ENCODE measurements at regions not wholly inside any gene's neighbourhood (a gene's known extent, or its start where the extent isn't known, plus 50 kb on each side); places are given as distances from the start of the nearest gene placed in this dataset.
A peak's percentile ranks its signal among the peaks of the same experiment; 100 is the strongest.

DNA sequence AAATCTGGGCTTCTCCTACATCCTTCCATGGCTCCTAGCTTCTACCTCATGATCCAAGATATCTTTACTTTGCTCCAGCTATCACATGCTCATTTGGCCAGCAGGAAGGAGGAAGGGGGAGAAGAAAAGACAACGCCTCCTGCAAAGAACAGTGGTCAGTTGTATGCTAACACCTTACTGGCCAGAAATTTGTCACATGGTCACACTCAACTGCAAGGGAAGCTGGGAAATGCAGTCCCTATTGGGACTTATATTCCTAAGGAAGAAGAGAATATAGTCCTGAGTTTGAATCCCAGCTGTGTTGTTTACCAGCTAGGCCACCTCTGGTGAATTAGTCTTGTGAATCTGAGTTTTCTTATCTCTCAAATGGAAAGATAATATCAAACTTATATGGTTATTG is 272.0 kb downstream of the BLID start:
- DNase-seq = no peak

DNA sequence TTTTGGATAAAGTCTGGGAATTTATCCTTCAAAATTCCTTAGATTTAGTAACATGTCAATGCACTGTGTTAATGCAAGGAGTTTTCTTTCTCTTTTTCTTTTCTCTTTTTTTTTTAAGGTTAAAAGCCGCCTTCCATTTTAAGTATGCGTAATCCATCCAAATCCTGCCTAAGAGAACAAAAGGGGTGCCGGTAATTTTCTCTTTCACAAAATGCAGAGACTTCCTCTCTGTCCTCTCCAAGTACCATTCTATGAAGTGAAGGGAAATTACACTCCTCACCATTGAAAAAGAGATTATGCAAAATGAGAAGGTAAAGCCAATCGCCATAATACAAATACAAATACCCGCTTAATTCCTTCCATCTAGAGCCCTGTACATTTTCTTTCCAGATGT is 273.8 kb downstream of the BLID start:
- DNase-seq = no peak

DNA sequence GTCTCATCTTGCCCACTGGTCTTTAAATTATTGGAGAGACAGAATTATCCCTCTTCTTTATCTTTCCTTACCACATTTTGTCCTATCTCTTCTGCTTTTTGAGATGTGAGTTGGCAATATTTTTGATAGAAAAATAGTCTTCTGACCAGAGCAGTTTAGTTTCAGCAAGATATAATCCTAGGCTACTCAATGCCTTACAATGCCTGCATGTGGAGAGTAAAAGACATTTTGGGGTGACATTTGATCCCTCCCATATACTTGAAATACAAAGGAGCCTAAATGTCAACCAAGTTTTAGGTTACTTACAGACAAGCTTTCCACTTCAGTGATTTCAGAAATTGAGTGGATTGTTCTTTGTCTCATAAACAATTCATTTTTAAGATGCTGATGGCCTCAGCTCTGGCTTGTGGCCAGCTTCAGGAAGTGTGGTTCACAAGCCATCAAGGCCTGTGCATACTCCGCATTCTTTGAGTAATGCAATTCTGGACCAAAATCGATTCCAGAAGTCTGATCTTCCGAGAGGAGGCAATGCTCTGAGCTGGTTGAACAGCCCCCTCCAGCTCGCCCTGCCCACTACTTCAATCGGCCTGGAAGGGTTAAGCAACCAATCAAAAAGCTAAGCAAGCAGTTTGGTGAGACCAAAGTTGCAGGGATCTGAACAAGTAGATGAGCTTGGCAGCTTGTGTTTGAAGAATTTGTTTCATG is 274.4 kb downstream of the BLID start:
- no peak for DNase-seq

DNA sequence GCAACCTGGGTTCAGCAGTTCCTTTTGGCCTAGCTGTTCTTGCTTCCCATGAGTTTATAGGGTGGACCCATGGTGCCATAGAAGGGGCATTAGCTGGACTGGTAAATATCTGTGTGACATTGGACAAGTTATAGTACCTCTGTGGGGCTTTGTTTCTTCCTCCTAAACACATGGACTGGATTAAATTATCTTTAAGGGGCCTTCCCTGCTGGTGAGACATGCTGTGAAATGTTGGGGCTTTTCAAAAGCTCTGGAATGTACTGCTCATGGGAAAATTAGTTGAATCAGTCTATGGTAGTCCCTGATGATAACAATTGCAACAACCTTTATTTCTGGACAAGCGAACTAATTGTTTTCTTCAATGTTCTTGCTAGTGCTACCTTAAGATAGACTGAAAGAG is 276.2 kb downstream of the BLID start:
- DNase-seq = no peak

DNA sequence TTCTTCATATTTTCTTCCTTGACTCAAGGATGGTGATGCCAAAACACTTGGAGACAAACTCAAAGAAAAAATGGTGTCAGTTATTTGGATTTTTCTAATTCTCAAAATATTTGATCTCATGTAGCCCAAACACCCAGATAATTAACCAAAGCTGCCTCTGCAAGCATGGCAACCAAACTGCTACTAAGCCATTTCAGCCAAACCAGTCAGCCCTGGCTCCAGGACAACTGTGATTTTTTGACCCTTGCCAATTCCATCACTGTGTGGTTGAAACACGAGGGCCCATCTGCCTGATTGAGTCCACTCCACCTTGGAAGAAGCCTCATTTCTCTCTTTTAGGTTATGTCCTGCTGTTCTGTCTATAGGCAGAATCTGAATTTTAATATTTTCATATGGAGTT is 277.4 kb downstream of the BLID start:
- DNase-seq = no peak

DNA sequence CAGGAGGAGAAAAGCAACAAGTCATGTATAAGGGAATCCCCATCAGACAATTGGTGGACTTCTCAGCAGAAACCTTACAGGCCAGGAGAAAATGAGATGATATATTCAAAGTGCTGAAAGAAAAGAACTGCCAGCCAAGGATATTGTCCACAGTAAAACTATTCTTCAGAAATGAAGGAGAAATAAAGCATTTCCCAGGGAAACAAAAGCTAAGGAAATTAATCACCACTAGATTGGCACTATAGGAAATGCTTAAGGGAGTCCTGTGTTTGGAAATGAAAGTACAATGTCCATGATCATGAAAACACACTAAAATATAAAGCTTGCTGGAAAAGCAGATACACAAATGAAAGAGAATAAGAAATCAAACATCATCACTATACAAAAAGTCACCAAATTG is 282.0 kb downstream of the BLID start:
- DNase-seq = no peak

DNA sequence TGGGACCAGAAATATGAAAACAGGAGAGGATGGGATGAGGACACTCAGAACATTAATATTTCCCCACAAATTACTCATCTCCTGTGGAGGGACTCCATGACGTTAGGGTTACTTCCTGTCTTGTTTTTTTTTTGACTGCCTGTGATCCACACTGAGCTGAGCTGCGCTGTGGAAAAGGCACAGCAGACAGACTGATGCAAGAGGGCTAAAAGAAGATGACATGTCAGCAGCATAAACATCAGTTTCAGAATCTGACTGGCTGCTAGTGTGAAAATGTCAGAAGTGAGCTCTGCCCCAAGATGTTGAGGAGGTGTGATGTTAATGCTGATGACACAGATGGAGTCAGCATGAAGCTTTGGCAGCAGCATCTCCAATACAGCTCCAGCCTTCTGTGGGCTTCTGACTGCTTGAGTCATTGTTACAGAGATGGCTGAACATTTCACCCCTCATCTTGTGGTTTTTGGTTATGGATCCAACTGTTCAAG is 286.8 kb downstream of the BLID start:
- peak; percentile 2 for DNase-seq

DNA sequence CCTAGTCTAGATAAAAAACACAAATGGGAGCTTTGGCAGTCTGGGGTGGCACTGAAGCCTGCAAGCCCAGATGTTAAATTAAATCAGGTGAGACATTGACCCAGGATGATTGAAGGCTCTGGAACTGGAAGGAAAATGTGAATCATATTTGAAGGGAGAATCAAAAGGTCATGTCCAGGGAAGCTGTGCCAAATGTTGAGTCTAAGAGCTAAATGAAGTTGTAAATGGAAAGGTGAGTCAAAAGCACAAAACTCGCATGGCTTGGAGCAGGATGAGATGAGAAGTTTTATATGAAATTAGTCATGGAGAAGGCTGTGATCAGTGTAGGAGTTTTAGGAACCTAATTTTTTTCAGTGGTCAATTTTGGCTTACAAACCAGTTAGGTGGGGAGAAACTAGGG is 301.1 kb downstream of the BLID start:
- DNase-seq = no peak

DNA sequence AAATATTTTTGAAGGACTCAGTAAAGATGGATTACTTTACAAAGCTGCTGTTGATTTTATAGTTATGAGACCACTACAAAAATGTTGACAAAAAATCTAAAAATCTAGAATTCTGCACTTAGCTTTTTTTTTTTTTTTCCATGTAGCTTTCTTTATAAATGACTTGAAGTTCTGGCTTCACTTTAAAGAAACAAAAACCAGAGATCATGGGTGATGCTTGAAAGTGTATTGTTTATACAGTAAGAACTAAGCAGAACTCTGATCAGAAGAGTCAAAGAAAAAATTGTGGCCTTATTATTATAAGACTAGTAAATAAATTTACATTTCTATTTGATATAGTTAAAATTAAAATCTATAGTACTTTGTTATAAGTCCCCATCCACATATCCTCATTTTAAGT is 301.7 kb downstream of the BLID start:
- DNase-seq = no peak

DNA sequence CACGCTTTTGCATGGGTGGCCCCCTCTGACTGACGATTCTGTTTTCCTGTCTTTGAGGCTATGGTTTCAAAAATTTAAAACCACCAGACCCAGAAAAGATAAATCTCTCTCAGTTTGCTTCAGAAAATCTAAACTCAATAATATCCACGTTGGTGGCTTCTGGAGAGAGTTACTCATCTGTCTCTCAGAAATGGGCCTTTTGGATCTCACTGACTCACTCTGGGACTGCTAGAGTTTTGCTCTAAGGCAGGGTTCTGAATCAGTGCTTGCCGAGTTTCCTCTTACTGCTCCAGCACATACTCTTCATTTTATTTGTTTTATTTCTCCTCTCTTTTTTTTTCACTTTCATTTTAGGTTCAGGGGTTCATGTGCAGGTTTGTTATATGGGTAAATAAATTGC is 305.7 kb downstream of the BLID start:
- DNase-seq = no peak

DNA sequence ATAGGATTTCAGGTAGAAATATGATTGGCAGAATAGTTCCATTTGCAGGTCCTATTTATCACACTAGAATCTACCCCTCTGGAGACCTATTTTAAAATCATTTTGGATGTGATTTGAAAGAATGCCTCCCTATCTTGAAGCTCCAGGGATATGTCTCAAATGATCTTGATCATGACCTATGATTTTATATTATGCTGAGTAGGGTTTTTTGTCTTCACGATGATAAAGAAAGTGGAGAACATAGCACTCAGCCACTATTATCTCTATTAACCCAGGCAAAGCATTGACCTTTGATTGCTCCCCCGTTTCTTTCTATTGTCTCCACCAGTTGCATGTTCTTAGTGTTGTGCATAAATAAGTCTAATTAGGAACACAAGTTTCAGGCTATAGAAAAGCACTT is 307.9 kb downstream of the BLID start:
- DNase-seq = no peak

DNA sequence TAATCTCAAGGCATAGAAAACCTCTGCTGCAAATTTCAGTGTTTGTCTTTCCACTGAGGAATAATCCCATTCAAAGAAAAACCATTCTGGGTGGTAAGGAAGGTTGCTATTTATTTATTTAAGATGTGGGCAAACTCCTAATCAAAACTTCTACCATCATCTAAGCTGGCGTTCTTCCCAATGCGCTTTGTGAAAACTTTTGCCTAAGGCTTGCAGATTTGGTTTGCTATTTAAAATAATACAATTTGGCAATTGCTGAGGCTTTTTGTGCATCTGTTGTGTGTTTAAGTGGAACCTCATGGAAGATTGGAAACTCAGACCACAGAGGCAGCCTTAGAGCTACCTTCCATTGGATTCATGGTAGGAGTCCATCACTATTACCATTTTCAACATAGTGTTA is 309.0 kb downstream of the BLID start:
- DNase-seq = no peak

DNA sequence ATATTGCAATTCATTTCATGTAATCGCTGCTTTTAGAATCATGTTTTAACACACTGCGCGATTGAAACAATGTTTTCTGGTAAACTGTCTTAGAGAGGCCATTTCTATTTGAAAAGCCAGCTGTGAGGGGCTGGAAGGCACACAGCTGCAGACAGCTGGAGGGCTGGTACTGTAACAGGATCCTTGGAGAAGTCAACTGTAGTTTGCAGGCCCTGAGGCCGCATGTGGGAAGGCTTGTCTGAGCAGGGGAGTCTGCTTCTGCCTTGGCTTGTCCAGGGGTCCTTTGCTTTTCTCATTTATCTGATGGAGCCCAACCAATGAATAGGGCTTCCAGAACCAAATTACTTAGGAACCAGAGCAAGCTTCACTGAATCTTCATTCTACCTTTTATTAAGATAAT is 313.5 kb downstream of the BLID start:
- no peak for DNase-seq

DNA sequence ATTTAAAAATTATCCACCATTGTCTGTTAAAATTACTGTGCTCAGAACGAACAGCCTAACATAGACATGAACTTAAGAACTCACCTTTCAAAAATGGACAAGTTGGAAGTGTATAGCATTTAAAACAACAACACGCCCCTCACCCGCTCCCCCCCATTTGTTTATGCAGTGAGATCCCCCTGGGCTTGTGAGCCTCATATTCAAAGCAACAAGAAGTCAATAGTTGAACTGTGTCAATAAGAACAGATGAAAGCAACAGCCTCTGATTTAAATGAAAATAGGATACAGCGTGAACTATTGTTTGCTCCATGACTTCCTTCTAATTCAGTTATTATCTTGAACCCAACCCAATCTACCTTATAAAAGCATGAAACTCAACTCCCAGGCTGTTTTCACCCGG is 314.2 kb downstream of the BLID start:
- no peak for DNase-seq

DNA sequence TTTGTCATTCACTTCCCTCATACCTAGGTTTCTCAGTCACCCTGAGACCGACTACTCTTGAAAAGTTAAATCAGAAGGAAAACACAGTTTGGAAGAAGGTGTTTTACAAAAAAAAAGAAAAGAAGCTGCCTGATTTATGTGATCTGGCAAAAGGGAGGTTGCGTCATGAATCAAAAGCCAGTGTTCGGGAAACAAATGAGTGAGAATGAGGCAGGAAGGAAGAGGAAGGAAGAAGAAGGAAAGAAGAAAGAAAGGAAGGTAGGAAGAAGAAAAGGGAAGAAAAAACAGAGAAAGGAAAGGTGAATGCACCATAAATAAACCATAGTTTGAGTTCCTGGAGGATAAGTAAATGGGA is 314.6 kb downstream of the BLID start:
- DNase-seq = no peak

DNA sequence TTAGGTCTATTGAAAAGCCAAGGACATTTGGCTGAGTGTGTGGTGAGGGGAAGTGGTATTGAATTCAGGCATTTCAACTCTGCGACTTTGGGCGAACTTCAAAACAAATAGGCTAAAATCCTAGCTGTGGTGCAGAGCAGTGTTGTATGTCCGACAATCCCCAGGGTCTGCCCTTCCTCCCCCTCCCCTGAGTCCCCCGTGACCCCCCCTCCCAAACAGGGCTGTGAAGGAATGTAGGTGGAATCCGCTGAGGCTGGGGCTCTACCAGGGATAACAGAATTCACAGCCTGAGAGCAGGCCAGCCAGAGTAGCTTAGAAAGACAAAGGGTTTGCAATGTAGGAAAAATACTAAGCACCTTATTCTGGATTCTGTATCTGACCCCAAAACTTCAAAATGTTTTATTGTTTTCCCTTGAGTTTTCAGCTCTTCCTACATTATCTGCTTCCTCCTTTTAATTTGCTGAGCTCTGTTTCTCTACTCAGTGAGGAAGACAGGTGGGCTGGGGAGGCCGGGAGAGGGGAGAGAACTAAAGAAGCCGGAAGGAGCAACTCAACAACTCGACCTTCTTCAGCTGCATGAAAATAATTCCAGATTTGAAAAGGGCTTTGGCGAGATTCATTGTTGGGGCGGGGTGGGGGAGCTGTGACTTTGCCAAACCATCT is 315.2 kb downstream of the BLID start:
- DNase-seq = no peak

DNA sequence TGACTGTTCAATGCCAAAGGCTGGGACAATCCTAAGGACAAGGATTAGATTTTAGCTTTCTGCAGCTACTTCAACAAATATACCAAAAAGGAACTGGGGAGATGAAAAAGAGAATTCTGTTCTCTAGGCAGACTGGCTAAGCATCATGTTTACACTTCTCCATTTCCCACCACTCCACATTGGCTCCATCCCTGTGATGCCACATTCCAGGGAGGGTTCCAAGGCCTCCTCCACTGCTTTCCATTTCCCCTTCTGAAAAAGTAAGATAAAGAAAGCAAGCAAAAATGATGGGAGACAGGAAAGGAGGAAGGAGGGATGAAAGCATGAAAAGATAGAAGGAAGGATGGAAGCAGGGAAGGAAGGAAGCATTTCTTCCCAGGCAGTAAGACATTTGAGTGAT is 315.8 kb downstream of the BLID start:
- DNase-seq = no peak

DNA sequence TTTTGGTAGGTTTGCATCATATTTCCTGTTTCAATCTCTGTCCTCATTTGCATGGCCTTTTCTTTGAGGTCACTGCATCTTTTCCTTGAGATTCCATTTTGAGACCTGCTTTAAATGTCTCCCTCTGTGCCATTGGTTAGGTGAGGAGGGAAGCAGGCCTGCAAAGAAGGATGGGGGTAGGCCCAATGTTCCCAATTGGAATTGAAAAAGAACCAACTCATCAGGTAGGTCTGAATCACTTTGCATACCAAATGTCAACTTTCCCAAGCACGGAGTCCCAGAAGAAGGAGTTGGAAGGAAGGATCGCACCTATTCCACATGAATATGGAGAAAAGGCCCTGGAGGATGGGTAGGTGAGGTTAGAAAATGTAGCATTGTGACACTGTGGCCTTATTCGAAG is 318.5 kb downstream of the BLID start:
- DNase-seq = no peak

DNA sequence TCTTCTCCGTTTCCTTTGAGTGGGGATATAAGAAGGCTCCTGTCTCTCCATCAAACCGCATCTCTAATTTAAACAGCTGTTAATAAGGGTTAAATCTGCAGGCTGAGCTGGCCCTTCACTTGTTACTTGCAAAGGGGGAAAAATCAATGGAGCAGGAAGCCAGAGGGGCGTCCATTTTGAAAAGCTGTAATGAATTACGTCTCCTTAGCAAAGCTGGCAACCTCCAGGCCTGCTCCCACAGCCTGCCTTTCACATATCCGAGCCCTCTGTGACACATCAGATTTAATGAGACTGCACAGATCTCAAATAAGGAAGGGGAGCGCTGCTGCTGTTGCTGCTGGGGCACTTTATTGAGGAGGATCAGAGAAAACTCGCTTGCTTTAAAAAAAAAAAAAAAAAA is 320.8 kb downstream of the BLID start:
- DNase-seq = no peak

DNA sequence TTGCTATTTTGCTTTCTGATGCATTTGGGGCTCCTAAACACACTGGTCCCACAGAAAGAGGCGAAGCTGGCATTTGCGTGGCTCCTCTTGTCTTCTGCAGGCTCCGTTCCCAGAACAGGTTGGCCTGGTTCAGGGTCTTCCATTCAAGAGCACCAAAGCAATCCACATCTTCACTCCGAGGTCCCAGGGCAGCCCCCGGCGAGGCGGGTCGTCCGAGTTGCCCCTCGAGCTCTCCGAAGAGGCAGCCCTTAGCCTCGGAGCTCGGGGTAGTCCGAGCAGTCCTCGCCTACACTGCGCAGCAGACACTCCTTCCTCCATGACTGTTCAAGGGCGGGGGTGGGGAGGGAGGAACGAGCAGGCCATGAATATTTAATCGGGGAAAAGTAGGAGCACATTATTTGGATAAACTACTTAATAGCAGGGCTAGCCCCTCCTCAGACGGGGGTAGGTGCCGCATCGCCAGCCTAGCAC is 321.3 kb downstream of the BLID start:
- DNase-seq = no peak

DNA sequence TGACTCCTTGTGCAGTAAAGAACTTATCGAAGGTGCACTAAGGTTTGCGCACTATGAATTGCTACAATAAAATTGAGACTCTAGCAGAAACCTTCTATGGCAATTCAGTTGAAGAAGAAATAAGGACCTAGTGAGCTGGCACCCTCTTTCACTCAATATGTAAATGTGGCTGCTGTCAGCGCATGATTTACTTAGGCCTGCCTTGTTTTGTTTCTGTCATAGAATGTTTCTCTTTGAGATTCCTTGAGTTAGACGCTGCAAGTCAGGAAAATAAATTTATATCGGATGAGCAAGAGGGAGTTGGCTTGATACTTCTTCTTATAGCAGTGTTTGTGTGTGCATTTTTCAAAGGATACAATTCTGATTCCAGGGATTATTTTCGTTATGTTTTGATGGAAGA is 322.1 kb downstream of the BLID start:
- no peak for DNase-seq

DNA sequence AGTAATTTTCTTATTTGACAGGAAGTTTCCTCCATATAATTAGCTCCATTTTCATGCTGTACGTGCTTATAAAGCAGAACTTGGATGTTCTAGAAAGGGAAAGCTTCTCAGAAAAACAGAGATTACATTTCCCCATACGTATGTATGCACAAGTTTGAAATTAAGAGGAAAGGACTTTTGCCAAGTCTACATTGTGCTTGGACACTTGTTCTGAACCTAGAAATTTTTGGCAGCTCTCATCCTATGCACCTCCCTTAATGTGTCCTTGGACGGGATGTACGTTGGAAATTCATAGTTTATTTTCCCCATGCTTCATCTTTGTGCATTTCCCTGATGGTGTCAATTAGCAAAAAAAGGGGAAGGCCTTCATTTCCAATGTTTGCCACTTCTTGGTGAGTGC is 322.7 kb downstream of the BLID start:
- DNase-seq = no peak

DNA sequence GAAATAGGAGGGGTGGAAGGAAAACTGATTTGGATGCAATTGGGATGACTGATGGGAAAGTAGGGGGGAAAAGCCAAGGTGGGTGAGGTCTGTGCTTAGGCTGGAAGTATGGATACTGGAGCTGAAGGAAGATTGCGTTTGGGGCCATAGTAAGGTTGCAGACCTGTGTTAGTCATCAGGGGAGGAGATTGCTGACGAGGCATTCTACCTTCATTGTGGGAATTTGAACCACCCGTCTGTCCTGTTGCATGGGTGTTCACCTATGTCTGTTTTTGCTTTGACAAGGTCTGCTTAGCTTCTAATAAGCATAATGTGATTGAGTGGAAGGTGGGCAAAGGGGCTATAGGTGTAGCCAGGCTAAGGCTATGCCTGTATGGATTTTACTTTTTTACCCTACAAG is 323.8 kb downstream of the BLID start:
- DNase-seq = no peak

DNA sequence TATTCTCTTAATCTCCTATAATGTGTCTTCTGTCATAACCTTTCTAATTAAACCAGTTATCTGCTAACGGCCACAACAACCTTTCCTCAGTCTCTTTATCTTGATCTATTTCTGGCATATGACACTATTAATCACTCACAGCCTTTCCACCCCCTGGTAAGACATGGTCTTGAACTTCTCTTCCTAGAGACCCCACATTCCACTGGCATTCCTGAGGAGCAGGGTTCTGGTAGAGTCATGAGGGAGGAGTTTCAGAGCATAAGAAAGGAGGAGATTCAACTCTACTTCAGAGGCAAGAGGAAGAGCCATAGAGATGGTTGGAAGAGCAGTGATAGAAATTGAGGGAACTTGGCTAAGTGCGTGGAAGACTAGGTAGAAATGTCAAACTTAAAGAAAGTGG is 325.6 kb downstream of the BLID start:
- no peak for DNase-seq

DNA sequence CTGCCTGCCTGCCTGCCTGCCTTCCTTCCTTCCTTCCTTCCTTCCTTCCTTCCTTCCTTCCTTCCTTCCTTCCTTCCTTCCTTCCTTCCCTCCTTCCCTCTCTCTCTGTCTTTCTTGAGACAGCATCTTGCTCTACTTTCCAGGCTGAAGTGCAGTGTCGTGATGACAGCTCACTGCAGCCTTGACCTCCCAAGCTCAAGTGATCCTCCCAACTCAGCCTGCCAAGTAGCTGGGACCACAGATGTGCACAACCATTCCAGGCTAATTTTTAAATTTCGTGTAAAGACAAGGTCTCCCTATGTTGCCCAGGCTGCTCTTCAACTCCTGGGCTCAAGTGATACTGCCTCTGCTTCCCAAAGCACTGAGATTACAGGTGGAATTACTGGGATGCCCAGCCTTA is 328.2 kb upstream of the SORL1-AS1 start:
- DNase-seq = no peak

Data from activated CD4-positive, alpha-beta T cell treated with anti-CD3 and anti-CD28 coated beads, Interleukin-2, Interleukin-6, amounts not matched to agents 100 ng/mL and 50 ng/mL, durations not matched to agents 16 hours and 8 hours (primary cell).